ENCODE measurements at regions not wholly inside any gene's neighbourhood (a gene's known extent, or its start where the extent isn't known, plus 50 kb on each side); places are given as distances from the start of the nearest gene placed in this dataset.

DNA sequence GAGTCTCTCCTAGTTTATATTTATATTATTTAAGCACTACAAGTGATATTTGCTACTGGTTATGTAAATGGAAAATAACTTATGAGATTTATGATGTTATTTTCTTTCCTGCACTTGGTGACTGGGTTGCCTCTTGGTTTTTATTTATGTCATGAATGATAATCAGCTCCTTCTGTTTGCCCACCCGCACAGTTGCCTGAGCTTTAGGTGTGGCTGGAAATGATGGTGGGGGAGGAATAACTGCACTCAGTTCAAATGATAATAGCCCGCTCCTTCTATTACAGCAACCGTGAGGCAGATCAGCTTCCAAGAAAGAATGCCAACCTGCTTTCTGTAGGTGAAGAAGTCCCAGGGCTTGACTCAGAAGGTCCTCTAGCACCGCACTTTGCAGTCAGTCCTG lies 190.2 kb upstream of the CAND1 start:
- TF ChIP-seq, protein P1, sequence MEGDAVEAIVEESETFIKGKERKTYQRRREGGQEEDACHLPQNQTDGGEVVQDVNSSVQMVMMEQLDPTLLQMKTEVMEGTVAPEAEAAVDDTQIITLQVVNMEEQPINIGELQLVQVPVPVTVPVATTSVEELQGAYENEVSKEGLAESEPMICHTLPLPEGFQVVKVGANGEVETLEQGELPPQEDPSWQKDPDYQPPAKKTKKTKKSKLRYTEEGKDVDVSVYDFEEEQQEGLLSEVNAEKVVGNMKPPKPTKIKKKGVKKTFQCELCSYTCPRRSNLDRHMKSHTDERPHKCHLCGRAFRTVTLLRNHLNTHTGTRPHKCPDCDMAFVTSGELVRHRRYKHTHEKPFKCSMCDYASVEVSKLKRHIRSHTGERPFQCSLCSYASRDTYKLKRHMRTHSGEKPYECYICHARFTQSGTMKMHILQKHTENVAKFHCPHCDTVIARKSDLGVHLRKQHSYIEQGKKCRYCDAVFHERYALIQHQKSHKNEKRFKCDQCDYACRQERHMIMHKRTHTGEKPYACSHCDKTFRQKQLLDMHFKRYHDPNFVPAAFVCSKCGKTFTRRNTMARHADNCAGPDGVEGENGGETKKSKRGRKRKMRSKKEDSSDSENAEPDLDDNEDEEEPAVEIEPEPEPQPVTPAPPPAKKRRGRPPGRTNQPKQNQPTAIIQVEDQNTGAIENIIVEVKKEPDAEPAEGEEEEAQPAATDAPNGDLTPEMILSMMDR (conservative IDR thresholded peaks at IDR 0.05), result no peak
- H3K27ac ChIP-seq, result no peak overlapping the region

DNA sequence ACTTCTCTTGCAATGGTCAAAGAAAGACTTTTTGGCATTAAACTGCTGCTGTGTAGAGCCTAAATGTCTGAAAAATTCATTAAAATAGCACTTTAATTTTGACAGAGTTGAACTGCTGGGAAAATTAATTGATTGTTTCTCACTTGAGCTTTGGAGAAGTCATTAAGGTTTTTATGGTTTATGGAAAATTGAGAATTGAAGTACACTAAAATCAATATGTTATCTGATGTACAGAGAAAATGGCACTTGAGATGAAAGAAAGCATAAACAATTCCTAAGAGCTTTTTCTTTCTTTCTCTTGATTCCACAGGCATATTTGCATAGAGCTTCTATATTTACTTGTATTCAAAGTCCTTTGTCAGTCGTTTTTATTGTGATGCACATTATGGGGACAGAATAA lies 188.5 kb upstream of the CAND1 start:
- H3K27ac ChIP-seq, result no peak overlapping the region
- TF ChIP-seq, protein P1 (conservative IDR thresholded peaks at IDR 0.05), result no peak

DNA sequence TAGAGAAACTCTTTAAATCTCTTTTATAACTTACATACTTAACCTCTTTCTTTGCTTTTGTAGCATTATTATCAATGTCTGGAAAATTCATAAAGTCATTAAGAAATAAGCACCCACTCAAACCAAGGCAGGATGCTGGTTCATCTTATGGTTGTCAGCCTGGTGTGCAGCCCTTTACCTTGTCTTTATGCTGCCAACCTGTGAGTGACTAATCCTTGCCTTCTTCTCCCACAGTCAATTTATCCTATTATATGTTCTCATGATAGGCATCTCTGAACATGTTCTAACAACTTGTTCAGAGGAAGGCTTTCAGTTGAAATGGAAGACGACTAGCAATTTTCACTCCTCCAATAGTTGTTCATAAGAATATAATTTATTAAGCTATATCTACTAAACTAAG lies 186.9 kb upstream of the CAND1 start:
- TF ChIP-seq, protein P1 (conservative IDR thresholded peaks at IDR 0.05), result no peak
- no peak overlapping the region for H3K27ac ChIP-seq

DNA sequence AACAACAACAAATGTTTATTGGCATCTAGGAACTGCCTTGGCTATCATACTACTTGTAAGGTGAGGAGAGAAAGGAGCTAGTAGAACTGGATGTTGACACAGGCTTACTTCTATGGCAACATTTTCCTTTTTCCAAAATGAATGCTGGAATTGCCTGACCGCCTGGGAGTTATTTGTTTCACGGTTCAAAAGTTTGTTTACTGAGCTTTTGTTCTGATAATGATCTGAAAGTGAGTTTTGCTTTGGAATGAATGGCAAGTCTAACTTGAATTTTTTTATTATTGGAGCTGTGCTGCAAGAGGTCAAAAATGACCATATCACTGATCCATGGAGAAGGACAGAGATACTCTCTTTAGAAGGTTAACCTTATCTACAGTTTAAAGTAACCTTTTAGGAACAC lies 183.5 kb upstream of the CAND1 start:
- TF ChIP-seq, protein P1 (conservative IDR thresholded peaks at IDR 0.05), result no peak
- peak overlapping the region; percentile 39 for H3K27ac ChIP-seq

DNA sequence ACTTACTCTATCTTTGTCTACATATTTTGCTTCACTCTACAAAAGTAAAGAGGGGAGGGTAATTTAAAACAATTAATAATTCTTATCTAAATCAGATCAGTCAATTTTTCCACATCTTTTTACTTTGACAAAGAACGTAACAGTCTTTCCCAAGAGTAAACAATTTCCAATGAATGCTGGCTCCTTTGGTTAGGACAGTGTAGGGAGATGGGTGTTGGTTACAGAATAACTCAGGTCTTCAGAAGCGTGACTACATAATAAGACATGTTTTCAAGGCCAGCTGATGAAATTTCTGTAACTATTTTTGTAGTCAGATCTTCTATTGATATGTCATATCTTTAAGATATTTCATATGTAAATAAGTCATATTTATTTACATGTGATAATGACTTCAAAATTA lies 183.0 kb upstream of the CAND1 start:
- TF ChIP-seq, protein P1 (conservative IDR thresholded peaks at IDR 0.05), result no peak
- H3K27ac ChIP-seq, result peak overlapping the region; percentile 39

DNA sequence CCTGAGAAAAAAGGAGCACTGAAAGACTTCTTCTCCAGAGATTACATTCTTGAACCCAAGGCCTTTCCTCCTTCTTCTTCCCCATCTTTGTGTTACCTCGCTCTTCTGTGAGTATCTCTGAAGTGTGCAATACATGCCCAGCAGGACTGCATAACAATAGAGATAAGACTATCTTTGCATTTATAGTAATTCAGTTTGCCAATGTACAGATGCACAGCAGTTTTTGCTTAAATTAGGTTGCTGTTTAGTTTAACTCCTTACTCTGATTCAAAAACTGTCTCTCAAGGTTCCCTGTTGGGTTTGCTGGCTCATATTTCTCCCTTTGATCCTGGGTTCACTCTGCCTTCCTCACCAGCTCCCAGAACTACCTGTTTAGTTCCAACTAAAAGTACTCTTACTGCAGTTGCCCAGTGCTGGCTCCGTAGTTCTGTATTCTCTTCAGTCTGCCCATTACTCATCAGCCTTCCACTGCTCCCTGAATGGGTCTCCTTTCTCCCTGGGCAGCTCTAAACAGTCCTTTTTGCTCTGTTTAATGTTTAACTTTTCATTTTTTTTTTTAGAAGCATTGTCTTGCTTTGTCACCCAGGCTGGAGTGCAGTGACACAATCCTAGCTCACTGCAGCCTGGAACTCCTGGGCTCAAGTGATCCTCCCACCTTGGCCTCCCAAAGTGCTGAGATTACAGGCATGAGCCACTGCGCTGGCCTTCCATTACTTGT lies 180.6 kb upstream of the CAND1 start:
- H3K27ac ChIP-seq, result no peak overlapping the region
- TF ChIP-seq, protein P1 (conservative IDR thresholded peaks at IDR 0.05), result no peak

DNA sequence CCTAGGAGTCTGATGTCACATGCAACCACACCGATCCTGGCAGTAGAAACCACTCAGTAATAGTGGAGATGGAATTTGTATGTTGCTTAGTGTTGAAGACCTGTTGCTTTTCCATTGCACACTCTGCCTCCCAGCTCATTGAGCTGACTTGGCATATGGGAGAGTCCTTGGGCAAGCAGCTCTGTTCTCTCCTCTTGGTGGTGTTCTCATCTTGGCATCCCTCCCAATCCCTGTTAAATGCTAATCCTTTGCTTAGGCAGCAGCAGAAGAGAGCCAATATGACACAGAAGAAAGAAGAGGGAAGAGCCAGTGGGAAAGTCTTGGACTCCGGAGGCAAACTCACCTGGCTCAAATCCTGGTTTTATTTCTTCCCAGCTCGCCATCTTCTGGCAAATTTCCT lies 178.0 kb upstream of the CAND1 start:
- no peak overlapping the region for H3K27ac ChIP-seq

More for the DNA sequence above, 178.0 kb upstream of the CAND1 start:
- TF ChIP-seq, protein P1 (conservative IDR thresholded peaks at IDR 0.05), result no peak

Data from VCaP (cell line).